ENCODE measurements at regions not wholly inside any gene's neighbourhood (a gene's known extent, or its start where the extent isn't known, plus 50 kb on each side); places are given as distances from the start of the nearest gene placed in this dataset.

GRCh38 chr2:19021100-19021476, 337.3 kb downstream of the OSR1 start:
- TF ChIP-seq CTCF (IDR thresholded peaks at IDR 0.05) (no peak), POLR2AphosphoS5 (IDR thresholded peaks at IDR 0.05) (no peak)

All from gastroesophageal sphincter (tissue), 3 donors.